Ascending aorta (tissue), 2 donors: ENCODE measurements at regions not wholly inside any gene's neighbourhood (a gene's known extent, or its start where the extent isn't known, plus 50 kb on each side); places are given as distances from the start of the nearest gene placed in this dataset.

Experiments used
- DNase-seq, 2 donors: peaks; one replicate each; pipeline ENCODE4 v3.0.0-alpha.2; 2019; ENCODE audit warnings: low spot score in 2 of 2
- H3K27ac ChIP-seq, 2 donors: fragments of 200-600 bp; sonication (generic); one replicate each; pipeline ENCODE4 v1.5.1; 2016 to 2017; ENCODE audit warnings: mild to moderate bottlenecking in 1 of 2
- H3K27me3 ChIP-seq: fragments of 200-600 bp; sonication (generic); one replicate; pipeline ENCODE4 v1.5.1; 2017
- H3K36me3 ChIP-seq, 2 donors: fragments of 200-600 bp; sonication (generic); one replicate each; pipeline ENCODE4 v1.5.1; 2016
- H3K4me1 ChIP-seq, 2 donors: fragments of 200-600 bp; sonication (generic); one replicate each; pipeline ENCODE4 v1.5.1; 2016 to 2017; ENCODE audit warnings: mild to moderate bottlenecking in 1 of 2
- H3K4me3 ChIP-seq, 2 donors: fragments of 200-600 bp; sonication (generic); one replicate each; pipeline ENCODE4 v1.5.1; 2016 to 2017; ENCODE audit warnings: mild to moderate bottlenecking in 1 of 2
- H3K9me3 ChIP-seq, 2 donors: fragments of 200-600 bp; sonication (generic); one replicate each; pipeline ENCODE4 v1.5.1; 2016
- CTCF ChIP-seq, 3 experiments: fragments of 200-600 bp in 2 of 3; fragments of 450-650 bp in 1 of 3; sonication (generic) in 2 of 3; IDR thresholded peaks; one replicate each; pipeline ENCODE4 v1.5.1; 2016 to 2019; ENCODE audit warnings: antibody characterized with exemption in 3 of 3, mild to moderate bottlenecking in 1 of 3, moderate library complexity in 1 of 3
- intact Hi-C: fragments of 100-400 bp; cut with DNase I; formaldehyde crosslinking; loops from one replicate; pipeline ENCODE4 v1.15.1; 2023

GRCh38 chr2:136232456-136233172, 114.7 kb upstream of the CXCR4 start:
- no peaks in the 10 kb centered on the region for H3K4me1 ChIP-seq
- no peaks in the 10 kb centered on the region for H3K36me3 ChIP-seq
- no peak overlapping the region for H3K4me3 ChIP-seq
- H3K27ac ChIP-seq, result no peak overlapping the region
- H3K27me3 ChIP-seq, result no peaks in the 10 kb centered on the region
- no peak for TF ChIP-seq CTCF (IDR thresholded peaks at IDR 0.05)
- DNase-seq, result no peak
- intact Hi-C loops, result no loop called here
- no peaks in the 10 kb centered on the region for H3K9me3 ChIP-seq

GRCh38 chr2:136230464-136230863, 112.5 kb upstream of the CXCR4 start:
- H3K36me3 ChIP-seq, result no peaks in the 10 kb centered on the region
- no peaks in the 10 kb centered on the region for H3K4me1 ChIP-seq
- TF ChIP-seq CTCF (IDR thresholded peaks at IDR 0.05), result no peak
- no peak overlapping the region for H3K4me3 ChIP-seq
- DNase-seq, result no peak
- intact Hi-C loops, result no loop called here
- H3K27ac ChIP-seq, result no peak overlapping the region
- H3K9me3 ChIP-seq, result no peaks in the 10 kb centered on the region
- H3K27me3 ChIP-seq, result no peaks in the 10 kb centered on the region

- DNase-seq, result no peak
- no peaks in the 10 kb centered on the region for H3K9me3 ChIP-seq
- no peak overlapping the region for H3K27ac ChIP-seq
- no peak overlapping the region for H3K4me3 ChIP-seq
- intact Hi-C loops, result no loop called here
- no peaks in the 10 kb centered on the region for H3K36me3 ChIP-seq
- no peak for TF ChIP-seq CTCF (IDR thresholded peaks at IDR 0.05)
- no peaks in the 10 kb centered on the region for H3K27me3 ChIP-seq
- no peaks in the 10 kb centered on the region for H3K4me1 ChIP-seq
Measured at GRCh38 chr2:136226903-136227302, 109.0 kb upstream of the CXCR4 start.

GRCh38 chr2:136225950-136226835, 108.2 kb upstream of the CXCR4 start:
- peak in 1 of 2 donors; percentile 72 for DNase-seq
- no peak overlapping the region for H3K27ac ChIP-seq
- H3K36me3 ChIP-seq, result no peaks in the 10 kb centered on the region
- intact Hi-C loops, result no loop called here
- H3K4me1 ChIP-seq, result no peaks in the 10 kb centered on the region
- H3K4me3 ChIP-seq, result no peak overlapping the region
- no peaks in the 10 kb centered on the region for H3K27me3 ChIP-seq
- no peaks in the 10 kb centered on the region for H3K9me3 ChIP-seq
- no peak for TF ChIP-seq CTCF (IDR thresholded peaks at IDR 0.05)

- H3K9me3 ChIP-seq, result no peaks in the 10 kb centered on the region
- no peak overlapping the region for H3K4me3 ChIP-seq
- H3K27me3 ChIP-seq, result no peaks in the 10 kb centered on the region
- DNase-seq, result no peak
- intact Hi-C loops, result no loop called here
- H3K36me3 ChIP-seq, result no peaks in the 10 kb centered on the region
- no peak overlapping the region for H3K27ac ChIP-seq
- TF ChIP-seq CTCF (IDR thresholded peaks at IDR 0.05), result no peak
- no peaks in the 10 kb centered on the region for H3K4me1 ChIP-seq
Measured at GRCh38 chr2:136223274-136223673, 105.3 kb upstream of the CXCR4 start.
